ENCODE measurements at regions not wholly inside any gene's neighbourhood (a gene's known extent, or its start where the extent isn't known, plus 50 kb on each side); places are given as distances from the start of the nearest gene placed in this dataset.

- Histone ChIP-seq H3K4me3 (ENCODE audit: low read depth, low read length) (no peak overlapping the region), H3K9me3 (ENCODE audit: severe bottlenecking) (peaks cover 4% of the 10 kb centered on the region), H3K27ac (no peak overlapping the region), H3K36me3 (no peaks in the 10 kb centered on the region), H3K27me3 (ENCODE audit: insufficient read depth, low read depth, severe bottlenecking) (no peaks in the 10 kb centered on the region)
- TF ChIP-seq, protein P1, sequence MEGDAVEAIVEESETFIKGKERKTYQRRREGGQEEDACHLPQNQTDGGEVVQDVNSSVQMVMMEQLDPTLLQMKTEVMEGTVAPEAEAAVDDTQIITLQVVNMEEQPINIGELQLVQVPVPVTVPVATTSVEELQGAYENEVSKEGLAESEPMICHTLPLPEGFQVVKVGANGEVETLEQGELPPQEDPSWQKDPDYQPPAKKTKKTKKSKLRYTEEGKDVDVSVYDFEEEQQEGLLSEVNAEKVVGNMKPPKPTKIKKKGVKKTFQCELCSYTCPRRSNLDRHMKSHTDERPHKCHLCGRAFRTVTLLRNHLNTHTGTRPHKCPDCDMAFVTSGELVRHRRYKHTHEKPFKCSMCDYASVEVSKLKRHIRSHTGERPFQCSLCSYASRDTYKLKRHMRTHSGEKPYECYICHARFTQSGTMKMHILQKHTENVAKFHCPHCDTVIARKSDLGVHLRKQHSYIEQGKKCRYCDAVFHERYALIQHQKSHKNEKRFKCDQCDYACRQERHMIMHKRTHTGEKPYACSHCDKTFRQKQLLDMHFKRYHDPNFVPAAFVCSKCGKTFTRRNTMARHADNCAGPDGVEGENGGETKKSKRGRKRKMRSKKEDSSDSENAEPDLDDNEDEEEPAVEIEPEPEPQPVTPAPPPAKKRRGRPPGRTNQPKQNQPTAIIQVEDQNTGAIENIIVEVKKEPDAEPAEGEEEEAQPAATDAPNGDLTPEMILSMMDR (IDR thresholded peaks at IDR 0.05; ENCODE audit: low read depth, low read length): no peak
- no peak for DNase-seq
Measured at GRCh38 chr21:28818663-28819278, 173.9 kb downstream of the LTN1 start.

DNA sequence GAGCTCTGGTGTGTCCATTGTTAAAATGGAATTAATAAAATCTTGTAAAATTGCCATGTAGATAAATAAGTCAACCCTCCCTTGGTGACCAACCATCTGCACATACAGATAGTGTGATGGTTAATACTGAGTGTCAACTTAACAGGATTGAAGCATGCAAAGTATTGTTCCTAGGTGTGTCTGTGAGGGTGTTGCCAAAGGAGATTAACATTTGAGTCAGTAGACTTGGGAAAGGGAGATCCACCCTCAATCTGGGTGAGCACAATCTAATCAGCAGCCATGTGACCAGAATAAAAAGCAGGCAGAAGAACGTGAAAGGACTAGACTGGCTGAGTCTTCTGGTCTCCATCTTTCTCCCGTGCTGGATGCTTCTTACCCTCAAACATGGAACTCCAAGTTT is 174.8 kb downstream of the LTN1 start:
- TF ChIP-seq, protein P1 (IDR thresholded peaks at IDR 0.05; ENCODE audit: low read depth, low read length): no peak
- no peak for DNase-seq
- Histone ChIP-seq H3K27me3 (ENCODE audit: insufficient read depth, low read depth, severe bottlenecking) (no peaks in the 10 kb centered on the region), H3K9me3 (ENCODE audit: severe bottlenecking) (peaks cover 4% of the 10 kb centered on the region), H3K4me3 (ENCODE audit: low read depth, low read length) (no peak overlapping the region), H3K27ac (no peak overlapping the region), H3K36me3 (no peaks in the 10 kb centered on the region)

- no peak overlapping the region for H3K27ac ChIP-seq
- H3K27me3 ChIP-seq (ENCODE audit: insufficient read depth, low read depth, severe bottlenecking): no peaks in the 10 kb centered on the region
- TF ChIP-seq, protein P1 (IDR thresholded peaks at IDR 0.05; ENCODE audit: low read depth, low read length): no peak
- peaks cover 4% of the 10 kb centered on the region for H3K9me3 ChIP-seq (ENCODE audit: severe bottlenecking)
- no peak overlapping the region for H3K4me3 ChIP-seq (ENCODE audit: low read depth, low read length)
- no peaks in the 10 kb centered on the region for H3K36me3 ChIP-seq
- no peak for DNase-seq
Measured at GRCh38 chr21:28811860-28812259, 180.8 kb downstream of the LTN1 start.

DNA sequence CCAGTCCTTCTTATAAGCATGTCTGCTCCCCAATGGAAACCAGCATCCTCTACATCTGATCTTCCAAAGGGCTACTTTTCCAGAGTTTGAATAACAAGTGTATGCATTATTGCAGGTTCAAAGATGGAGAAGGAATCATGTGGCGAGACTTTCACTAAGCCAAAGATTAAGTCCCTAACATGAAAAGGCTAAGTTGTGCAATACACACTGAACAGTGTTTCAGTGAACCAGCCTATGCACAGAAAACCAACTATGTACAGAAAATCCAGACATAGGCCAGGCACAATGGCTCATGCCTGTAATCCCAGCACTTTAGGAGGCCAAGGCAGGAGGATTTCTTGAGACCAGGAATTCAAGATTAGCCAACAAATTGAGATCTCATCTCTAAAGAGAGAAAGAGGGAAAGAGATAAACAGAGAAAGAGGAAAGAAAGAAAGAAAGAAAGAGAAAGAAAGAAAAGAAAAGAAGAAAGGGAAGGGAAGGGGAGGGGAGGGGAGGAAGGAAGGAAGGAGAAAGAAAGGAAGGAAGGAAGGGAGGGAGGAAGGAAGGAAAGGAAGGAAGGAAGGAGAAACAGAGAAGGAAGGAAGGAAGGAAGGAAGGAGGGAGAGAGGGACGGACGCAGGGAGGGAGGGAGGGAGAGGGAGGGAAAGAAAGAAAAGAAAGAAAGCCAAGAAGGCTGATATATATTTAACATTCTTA is 181.7 kb downstream of the LTN1 start:
- Histone ChIP-seq H3K27me3 (ENCODE audit: insufficient read depth, low read depth, severe bottlenecking) (no peaks in the 10 kb centered on the region), H3K36me3 (no peaks in the 10 kb centered on the region), H3K4me3 (ENCODE audit: low read depth, low read length) (no peak overlapping the region), H3K27ac (no peak overlapping the region), H3K9me3 (ENCODE audit: severe bottlenecking) (peaks cover 4% of the 10 kb centered on the region)
- DNase-seq: no peak
- TF ChIP-seq, protein P1 (IDR thresholded peaks at IDR 0.05; ENCODE audit: low read depth, low read length): no peak

DNA sequence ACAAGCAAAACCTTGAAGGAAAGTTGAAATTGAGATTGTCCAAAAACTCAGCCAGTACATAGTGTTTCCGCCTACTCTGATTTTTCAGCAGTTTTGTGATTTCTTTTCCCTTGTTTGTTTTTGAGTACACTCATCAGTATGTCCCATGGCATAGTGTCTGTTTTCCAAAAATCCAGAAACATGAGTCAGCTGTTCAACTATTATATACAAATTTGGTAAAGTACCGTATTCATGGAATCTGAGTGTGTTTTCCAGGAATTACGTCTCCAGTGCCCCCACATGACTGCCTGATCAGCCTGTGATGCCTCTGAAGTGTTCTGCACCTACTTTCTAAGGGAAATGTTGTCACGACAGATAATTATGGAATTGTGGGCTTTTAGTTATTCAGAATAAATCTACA is 186.8 kb downstream of the LTN1 start:
- DNase-seq: no peak
- no peaks in the 10 kb centered on the region for H3K36me3 ChIP-seq
- TF ChIP-seq, protein P1 (IDR thresholded peaks at IDR 0.05; ENCODE audit: low read depth, low read length): no peak
- H3K9me3 ChIP-seq (ENCODE audit: severe bottlenecking): no peaks in the 10 kb centered on the region
- H3K4me3 ChIP-seq (ENCODE audit: low read depth, low read length): no peak overlapping the region
- H3K27me3 ChIP-seq (ENCODE audit: insufficient read depth, low read depth, severe bottlenecking): no peaks in the 10 kb centered on the region
- no peak overlapping the region for H3K27ac ChIP-seq
